ENCODE measurements at regions not wholly inside any gene's neighbourhood (a gene's known extent, or its start where the extent isn't known, plus 50 kb on each side); places are given as distances from the start of the nearest gene placed in this dataset.
"Not testable (repeated sequence)": the region's sequence is repeated elsewhere in the genome, so short reads cannot be mapped to it uniquely, and the experiment has no call there.

DNA sequence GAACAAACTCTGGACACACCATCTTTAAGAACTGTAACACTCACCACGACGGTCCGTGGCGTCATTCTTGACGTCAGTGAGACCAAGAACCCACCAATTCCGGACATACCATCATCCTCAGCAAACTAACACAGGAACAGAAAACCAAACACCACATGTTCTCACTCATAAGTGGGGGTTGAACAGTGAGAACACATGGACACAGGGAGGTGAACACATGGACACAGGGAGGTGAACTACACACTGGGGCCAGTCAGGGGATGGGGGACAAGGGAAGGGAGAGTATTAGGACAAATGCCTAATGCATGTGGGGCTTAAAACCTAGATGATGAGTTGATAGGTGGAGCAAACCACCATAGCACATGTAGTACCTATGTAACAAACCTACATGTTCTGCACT is 952.1 kb upstream of the PRR20A start:
- DNase-seq (ENCODE audit: low spot score): not testable (repeated sequence)

- DNase-seq (ENCODE audit: low spot score): no peak
Observed at GRCh38 chr13:56189439-56189838, 951.3 kb upstream of the PRR20A start.

DNA sequence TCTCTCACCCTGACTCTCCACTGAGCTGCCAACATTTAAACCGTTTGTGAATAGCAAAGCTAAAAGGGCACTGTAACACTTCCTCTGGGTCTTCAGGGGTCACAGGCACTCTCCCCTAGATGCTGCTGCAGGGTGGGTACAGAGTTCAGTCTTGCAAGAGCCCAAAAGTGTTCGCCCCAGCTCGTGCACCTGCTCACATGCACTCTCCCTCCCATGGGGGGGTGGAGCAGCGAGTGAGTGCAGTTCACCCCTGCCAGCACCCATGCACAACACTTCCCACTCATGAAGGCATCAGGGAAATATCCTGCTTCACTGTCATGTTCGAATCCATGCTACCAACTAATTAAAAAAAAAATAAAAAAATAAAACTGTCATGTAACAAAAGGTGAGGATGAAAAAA is 950.7 kb upstream of the PRR20A start:
- no peak for DNase-seq (ENCODE audit: low spot score)

DNA sequence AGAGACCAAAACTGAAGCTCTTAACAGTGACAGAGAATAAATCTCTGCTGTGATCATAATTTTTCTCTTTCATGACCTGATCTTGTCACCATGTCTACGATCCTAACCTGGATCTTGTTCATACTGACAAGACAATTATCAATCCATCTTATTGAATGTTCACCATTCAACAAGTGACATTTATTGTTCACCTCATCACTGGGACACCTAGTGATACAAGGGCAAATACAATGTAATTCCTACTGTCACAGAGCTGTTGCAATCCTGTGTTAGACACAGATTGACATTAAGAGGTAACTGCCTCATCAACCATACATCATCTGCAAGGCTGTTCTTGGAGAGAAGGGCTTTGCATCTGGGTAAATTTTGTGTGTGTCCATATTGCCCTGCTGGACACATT is 942.4 kb upstream of the PRR20A start:
- DNase-seq (ENCODE audit: low spot score): no peak

- no peak for DNase-seq (ENCODE audit: low spot score)
Observed at GRCh38 chr13:56201834-56202233, 938.9 kb upstream of the PRR20A start.

DNA sequence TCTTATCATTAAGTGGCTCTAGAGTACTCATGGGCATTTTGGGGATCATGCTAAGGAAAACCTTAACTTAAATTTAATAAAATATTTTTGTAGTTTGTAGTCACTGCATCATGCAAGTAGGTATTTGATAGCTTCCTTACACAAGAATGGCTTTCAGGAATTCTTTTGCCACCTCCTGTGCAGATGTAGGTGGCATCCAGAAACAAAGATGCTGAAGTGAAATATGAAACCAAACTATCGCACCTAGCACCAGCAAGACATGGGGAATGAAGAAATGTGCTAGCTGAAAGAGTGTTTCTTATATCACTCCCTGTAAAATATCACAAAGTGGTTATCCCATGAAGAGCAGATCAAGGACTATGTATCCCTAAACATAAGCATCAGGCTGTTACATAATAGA is 924.5 kb upstream of the PRR20A start:
- no peak for DNase-seq (ENCODE audit: low spot score)

GRCh38 chr13:56247692-56248091 is 893.0 kb upstream of the PRR20A start:
- DNase-seq (ENCODE audit: low spot score): no peak

DNA sequence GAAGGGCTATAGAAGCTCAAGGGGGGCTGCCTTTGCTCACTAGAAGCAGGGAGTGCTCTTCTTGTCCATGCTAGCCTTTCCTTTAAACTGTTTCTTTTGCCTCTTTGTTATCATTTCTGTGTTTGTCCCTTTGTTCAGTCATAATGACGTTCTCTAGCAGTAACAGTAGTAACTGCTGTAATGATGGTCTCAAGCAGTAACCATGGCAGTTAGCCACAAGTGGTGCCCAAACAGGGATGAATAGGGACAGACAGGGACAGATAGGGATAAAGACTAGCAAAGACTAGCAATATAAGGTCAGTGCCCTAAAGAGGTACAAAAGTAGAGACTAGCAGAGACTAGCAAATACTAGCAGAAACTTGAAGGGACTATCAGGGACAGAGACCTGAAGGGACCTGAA is 869.0 kb upstream of the PRR20A start:
- no peak for DNase-seq (ENCODE audit: low spot score)

DNA sequence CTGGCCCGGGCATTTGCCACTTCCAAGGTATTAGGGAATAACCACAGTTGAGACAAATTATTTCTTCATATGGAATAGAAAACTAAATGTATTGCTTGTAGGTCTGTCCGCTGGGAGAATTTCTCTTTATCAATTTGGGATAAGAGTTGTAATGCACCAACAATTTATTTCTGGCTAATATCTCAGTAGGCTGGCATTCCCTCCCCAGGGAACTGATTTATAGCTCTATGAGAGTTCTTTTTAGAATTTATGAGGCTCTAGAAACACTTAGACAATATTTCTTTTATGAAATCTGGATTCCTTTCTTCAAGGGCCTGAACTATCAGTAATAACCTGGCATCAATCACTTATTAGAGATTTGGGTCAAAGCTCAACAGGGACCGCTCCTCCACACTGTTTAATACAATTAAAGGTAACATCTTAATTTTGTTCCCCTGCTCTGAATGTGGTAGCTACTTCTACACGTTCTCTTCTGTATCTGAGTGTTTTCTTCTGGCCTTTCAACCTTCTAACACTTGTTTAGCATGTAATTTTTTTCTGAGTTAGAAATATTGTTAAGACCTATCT is 857.4 kb upstream of the PRR20A start:
- DNase-seq (ENCODE audit: low spot score): no peak

DNA sequence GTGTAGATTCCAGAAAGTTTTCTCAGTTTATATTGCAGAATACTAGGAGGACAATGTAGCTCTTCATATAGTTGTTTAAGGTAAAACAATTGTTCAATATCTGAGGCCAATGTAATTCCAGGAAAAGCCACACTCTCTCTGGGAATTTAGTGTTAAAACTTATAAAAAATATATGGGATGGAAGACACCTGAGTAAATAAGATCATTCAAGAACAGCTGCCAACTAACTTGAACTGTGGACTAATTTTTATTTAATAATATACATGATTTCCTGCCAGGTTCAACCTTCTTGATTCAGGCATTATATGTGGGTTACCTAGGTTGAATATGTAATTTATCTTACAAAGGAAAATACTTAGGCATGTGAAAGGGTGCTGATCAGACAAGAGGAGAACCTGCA is 841.1 kb upstream of the PRR20A start:
- DNase-seq (ENCODE audit: low spot score): no peak

DNA sequence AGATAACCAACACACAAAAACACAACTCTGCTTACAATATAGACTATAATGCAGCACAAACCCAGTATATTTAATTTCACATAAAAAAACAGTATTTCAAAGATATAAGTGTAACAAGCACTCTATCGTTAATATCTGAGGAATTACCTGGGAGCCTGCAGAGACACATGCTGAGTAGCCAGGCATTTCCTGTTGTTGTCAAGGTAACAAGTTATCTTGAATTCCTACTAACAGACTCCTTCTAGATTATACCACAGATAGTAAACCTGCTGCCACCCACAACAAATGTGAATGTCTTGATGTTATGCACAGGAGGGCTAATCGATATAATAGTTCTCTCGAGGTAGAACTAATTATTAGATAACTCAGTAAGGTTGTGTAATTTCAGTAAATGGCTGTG is 826.0 kb upstream of the PRR20A start:
- no peak for DNase-seq (ENCODE audit: low spot score)

DNA sequence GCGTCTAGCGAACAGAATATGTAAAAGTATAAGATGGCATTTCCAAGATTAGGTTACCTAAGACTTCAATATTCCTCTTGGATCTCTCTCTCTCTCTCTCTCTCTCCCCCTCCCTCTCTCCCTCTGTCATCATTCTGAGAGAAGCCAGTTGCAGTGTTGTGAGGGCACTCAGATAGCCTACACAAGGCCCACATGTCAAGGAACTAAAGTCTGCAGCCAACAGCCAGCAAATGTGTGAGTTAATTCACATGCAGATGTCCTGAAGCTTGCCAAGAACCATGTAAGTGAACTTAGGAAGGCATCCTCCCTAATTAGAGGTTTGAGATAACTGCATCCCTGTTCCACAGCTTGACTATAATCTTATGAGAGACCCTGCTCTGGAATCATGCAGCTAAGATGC is 822.9 kb upstream of the PRR20A start:
- DNase-seq (ENCODE audit: low spot score): no peak

DNA sequence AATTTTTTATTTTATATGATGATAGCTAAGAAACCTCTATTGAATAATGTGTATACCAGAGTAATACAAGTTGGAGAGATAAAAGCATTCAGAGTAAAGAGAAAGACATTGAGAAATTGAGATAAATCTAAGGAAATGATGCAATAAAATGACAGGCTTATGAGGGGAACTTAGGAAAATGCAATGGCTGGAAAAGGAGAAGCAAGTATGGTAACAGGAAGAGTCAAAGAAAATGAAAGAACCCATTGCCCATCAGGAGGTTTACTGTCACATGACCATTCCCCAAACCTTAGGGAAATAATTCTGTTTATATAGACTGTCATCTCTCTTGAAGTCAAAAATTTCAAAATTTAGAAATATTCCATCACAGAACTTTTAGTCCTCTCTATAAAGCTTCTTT is 808.0 kb upstream of the PRR20A start:
- no peak for DNase-seq (ENCODE audit: low spot score)

GRCh38 chr13:56335775-56336174 is 804.9 kb upstream of the PRR20A start:
- no peak for DNase-seq (ENCODE audit: low spot score)

DNA sequence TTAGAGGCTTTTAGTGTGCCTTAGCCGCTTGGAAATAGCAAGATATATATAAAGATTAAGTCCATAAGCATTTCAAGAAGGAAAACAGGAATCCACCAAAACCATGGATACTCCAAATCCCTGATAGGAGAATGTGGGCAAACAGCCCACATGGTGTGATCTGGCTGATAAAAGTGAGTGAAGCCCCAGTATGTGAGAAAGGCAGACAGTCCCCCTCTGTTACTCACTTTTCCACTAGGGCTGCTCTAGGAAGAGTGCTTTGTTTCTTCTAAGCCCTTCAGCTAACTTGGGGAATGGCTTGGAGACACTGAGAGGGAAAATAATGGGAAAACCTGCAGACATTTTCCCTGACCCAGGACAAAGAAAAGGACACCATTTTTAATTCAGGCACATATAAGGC is 802.3 kb upstream of the PRR20A start:
- DNase-seq (ENCODE audit: low spot score): no peak

GRCh38 chr13:56347014-56347413 is 793.7 kb upstream of the PRR20A start:
- no peak for DNase-seq (ENCODE audit: low spot score)

DNA sequence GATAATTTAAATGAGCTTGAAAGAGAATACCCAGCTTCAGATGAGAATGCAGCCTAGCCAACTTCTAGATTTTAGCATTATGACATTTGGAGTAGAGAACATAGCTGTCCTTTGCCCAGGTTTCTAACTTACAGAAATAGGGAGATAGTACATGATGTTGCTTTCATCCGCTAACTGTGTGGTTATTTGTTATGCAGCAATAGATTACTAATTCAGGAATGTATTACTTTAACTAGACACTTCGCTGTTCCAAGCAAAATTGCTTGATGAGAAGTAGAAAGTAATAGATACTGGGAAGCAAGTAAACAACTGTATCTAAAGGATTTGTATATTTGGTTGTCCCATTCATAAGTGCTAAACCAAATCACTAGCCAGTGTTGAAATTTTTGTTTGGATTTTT is 790.9 kb upstream of the PRR20A start:
- no peak for DNase-seq (ENCODE audit: low spot score)

GRCh38 chr13:56351041-56351440 is 789.7 kb upstream of the PRR20A start:
- no peak for DNase-seq (ENCODE audit: low spot score)

DNA sequence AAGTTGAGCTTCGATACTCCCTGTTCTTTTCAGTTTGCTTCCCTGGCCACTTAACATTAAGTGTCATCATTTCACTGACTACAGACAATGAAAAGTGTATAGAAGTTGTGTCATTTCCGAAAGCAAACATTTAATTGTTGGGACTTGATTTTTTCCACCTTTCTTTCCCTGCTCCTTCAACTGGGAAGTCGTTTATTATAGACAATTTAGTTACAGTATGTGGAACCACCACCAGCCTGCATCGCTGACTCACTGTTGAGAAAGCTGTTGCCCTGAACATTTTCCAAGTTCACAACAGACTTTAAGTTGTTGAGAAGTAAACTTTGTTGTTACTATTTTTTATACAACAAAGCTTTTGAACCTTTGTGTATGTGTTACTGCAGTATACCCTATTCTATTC is 788.4 kb upstream of the PRR20A start:
- no peak for DNase-seq (ENCODE audit: low spot score)

DNA sequence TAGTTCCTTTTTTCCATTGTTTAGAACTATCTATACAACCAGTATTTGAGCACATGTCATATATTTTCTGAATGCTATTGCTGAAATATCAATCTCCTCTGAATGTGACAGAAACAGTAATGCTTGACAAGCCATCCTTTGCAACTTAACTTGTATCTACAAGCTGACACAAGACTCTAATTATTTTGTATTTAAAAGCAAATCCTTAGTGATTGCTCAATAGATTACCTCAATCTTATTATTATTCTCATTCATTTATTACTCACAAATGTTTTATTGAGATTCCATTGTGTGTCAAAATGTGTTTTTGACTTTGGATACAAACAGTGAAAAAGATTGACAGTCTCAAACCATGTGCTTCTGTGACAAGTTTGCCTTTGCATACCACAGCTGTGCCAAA is 787.8 kb upstream of the PRR20A start:
- no peak for DNase-seq (ENCODE audit: low spot score)

- DNase-seq (ENCODE audit: low spot score): no peak
Observed at GRCh38 chr13:56356690-56357089, 784.0 kb upstream of the PRR20A start.

- DNase-seq (ENCODE audit: low spot score): no peak
Observed at GRCh38 chr13:56378566-56378965, 762.2 kb upstream of the PRR20A start.

GRCh38 chr13:56393549-56393948 is 747.2 kb upstream of the PRR20A start:
- no peak for DNase-seq (ENCODE audit: low spot score)

DNA sequence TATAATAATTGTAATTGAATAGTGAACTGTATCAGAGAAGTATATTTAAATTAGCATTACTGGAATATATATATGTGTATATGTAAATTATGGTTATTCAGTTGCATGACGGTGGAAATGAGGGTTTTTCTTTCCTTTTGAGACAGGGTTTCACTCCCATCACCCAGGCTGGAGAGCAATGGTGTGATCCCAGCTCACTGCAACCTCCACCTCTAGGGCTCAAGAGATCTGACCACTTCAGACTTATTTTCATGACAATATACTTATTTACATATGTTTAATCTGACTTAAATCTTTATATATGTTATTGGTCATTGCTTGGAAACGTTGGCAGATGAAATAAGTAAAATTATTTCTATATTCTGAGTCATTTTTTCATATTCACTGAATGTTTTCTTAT is 744.4 kb upstream of the PRR20A start:
- DNase-seq (ENCODE audit: low spot score): no peak

- no peak for DNase-seq (ENCODE audit: low spot score)
Observed at GRCh38 chr13:56400774-56401173, 739.9 kb upstream of the PRR20A start.
